ENCODE measurements at regions not wholly inside any gene's neighbourhood (a gene's known extent, or its start where the extent isn't known, plus 50 kb on each side); places are given as distances from the start of the nearest gene placed in this dataset.

DNA sequence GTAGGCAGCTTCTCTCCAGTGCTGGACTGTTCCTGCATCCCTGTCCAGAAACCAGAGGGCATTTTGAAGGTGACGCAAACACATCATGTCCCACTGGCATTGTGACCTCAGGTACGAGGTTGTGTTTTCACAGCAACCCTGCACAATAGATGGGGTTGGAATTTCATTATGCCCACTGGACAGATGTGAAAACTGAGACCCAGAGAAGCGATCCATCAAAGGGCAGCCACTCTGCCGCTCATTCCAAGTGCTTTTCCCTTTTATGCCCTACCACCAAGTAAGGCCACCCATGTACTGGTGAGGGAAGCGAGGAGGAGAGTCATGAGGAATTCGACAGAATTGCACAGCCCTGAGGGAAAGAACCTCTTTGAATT, 63.3 kb downstream of the CALML3 start:
- no peaks in the 10 kb centered on the region for H3K27me3 ChIP-seq (ENCODE audit: control insufficient read depth, insufficient read depth, low read length)
- H3K9me3 ChIP-seq (ENCODE audit: control insufficient read depth, insufficient read depth, low read length), result peaks cover 4% of the 10 kb centered on the region; the same call in 1 of the 2 replicates
- no peak overlapping the region for H3K4me3 ChIP-seq (ENCODE audit: low read depth, low read length)
- POLR2A ChIA-PET, result no interaction called here
- no peak for DNase-seq (ENCODE audit: low read depth, low spot score)
- H3K27ac ChIP-seq (ENCODE audit: low read depth, low read length), result no peak overlapping the region
- CTCF ChIA-PET, result no interaction called here
- TF ChIP-seq, protein P1, sequence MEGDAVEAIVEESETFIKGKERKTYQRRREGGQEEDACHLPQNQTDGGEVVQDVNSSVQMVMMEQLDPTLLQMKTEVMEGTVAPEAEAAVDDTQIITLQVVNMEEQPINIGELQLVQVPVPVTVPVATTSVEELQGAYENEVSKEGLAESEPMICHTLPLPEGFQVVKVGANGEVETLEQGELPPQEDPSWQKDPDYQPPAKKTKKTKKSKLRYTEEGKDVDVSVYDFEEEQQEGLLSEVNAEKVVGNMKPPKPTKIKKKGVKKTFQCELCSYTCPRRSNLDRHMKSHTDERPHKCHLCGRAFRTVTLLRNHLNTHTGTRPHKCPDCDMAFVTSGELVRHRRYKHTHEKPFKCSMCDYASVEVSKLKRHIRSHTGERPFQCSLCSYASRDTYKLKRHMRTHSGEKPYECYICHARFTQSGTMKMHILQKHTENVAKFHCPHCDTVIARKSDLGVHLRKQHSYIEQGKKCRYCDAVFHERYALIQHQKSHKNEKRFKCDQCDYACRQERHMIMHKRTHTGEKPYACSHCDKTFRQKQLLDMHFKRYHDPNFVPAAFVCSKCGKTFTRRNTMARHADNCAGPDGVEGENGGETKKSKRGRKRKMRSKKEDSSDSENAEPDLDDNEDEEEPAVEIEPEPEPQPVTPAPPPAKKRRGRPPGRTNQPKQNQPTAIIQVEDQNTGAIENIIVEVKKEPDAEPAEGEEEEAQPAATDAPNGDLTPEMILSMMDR (IDR thresholded peaks at IDR 0.05; ENCODE audit: low read depth, low read length), result no peak

- TF ChIP-seq, protein P1 (IDR thresholded peaks at IDR 0.05; ENCODE audit: low read depth, low read length), result no peak
- ChIA-PET POLR2A (no interaction called here), CTCF (no interaction called here)
- Histone ChIP-seq H3K4me3 (ENCODE audit: low read depth, low read length) (no peak overlapping the region), H3K9me3 (ENCODE audit: control insufficient read depth, insufficient read depth, low read length) (peaks cover 4% of the 10 kb centered on the region; the same call in 1 of the 2 replicates), H3K27me3 (ENCODE audit: control insufficient read depth, insufficient read depth, low read length) (no peaks in the 10 kb centered on the region), H3K27ac (ENCODE audit: low read depth, low read length) (no peak overlapping the region)
- DNase-seq (ENCODE audit: low read depth, low spot score), result no peak
Observed at GRCh38 chr10:5588603-5589002, 63.8 kb downstream of the CALML3 start.
